SK-N-SH (cell line): ENCODE measurements at regions not wholly inside any gene's neighbourhood (a gene's known extent, or its start where the extent isn't known, plus 50 kb on each side); places are given as distances from the start of the nearest gene placed in this dataset.
"Not testable (repeated sequence)": the region's sequence is repeated elsewhere in the genome, so short reads cannot be mapped to it uniquely, and the experiment has no call there.

Experiments
- CTCF ChIP-seq: fragments of 200-600 bp; sonication (generic); IDR thresholded peaks from 2 replicates; pipeline ENCODE4 v1.6.1; 2017; ENCODE audit warnings: antibody characterized with exemption, mild to moderate bottlenecking, moderate library complexity
- EZH2phosphoT487 ChIP-seq: fragments of 200-600 bp; sonication (generic); IDR thresholded peaks from 2 replicates; pipeline ENCODE4 v1.6.1; 2017; ENCODE audit warnings: low read depth, mixed run types, mild to moderate bottlenecking, antibody characterized with exemption, moderate library complexity, borderline replicate concordance
- JUND ChIP-seq: IDR thresholded peaks from 2 replicates; pipeline ENCODE4 v1.4.0; 2012
- MAX ChIP-seq: IDR thresholded peaks from 2 replicates; pipeline ENCODE4 v1.4.0; 2012; ENCODE audit warnings: low read depth
- MXI1 ChIP-seq: IDR thresholded peaks from 2 replicates; pipeline ENCODE4 v1.6.1; 2012; ENCODE audit warnings: mild to moderate bottlenecking, low read depth, low read length, improper control_type of control experiment
- NFIC ChIP-seq: IDR thresholded peaks from 2 replicates; pipeline ENCODE4 v1.4.0; 2012; ENCODE audit warnings: borderline replicate concordance
- PBX3 ChIP-seq: IDR thresholded peaks from 2 replicates; pipeline ENCODE4; 2012
- RXRA ChIP-seq: IDR thresholded peaks from 2 replicates; pipeline ENCODE4 v1.4.0; 2012; ENCODE audit warnings: low read depth, mild to moderate bottlenecking, borderline replicate concordance
- YY1 ChIP-seq: IDR thresholded peaks from 2 replicates; pipeline ENCODE4 v1.4.0; 2012; ENCODE audit warnings: low read depth, mild to moderate bottlenecking

GRCh38 chr9:67269692-67270091 is 277.3 kb upstream of the SPATA31A3 start:
- TF ChIP-seq CTCF, NFIC, MAX, RXRA, JUND, EZH2phosphoT487, PBX3, MXI1, YY1: not testable (repeated sequence)
